NCI-H774 (cell line): ENCODE measurements at regions not wholly inside any gene's neighbourhood (a gene's known extent, or its start where the extent isn't known, plus 50 kb on each side); places are given as distances from the start of the nearest gene placed in this dataset.

Experiments
- DNase-seq: peaks from one replicate; lab custom pipeline; 2025; lab: John Stamatoyannopoulos, UW

DNA sequence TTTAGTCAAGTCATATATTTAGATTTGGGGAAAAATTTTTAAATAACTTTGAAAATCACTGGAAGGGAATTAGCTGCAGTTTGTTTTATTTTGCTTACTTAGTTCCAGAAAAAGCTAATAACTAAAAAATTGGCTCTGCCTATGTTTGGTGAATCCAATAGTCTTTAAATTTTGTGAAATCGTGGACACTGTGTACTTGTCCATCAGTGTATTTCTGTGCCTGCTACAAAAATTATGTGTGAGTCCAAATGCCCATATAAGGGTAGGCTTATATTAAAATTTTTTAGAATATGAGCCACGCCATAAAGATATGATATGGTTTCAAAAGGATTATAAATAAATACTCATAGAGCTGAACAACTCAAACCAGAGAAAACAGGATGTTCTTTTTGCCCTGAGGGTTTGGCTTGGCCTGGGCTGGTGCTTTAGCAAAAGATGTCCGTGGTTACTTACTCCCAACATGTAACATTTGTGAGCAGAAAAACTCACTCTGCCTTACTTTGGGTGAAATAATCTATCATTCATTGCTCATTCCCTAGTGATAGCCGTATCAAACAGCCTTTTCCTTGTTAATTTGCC is 133.2 kb upstream of the PRLR start:
- DNase-seq: no peak

GRCh38 chr5:35362772-35363171 is 132.5 kb upstream of the PRLR start:
- no peak for DNase-seq

DNA sequence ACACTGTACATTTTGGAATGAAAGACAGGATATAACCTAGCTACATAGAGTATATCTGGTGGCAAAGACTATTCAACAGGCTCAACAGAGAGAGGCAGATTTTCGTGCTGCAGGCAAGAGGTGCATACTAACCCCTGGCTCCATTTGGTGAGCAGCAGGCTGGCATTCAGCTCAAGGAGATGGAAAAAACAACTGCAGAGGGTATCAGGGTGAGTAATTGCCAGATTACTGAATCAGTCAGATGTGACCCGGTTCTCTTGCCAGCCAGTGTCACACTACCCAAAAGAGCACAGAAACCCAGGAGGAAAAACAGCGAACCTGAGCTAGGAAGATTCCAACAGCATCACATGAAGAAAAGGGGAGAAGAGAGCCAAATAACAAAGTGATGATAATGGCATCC is 130.4 kb upstream of the PRLR start:
- DNase-seq: no peak

DNA sequence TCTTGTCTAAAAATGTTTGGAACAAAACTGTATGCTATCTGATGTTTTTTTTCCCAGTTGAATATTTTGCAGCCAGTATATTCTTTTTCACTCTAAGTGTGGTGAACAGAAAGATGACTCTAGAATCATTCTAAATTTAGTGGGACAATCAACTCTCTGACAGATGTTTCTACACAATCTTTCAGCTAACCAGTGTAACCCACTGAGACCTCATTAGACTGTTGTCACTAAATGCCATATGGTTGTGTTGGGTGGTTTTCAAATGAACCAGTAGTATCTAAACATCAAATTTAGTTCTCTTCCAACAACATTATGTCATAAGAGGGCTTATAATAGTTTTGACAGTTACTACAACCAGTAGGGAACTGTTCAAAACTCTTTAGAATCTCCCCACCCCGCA is 129.6 kb upstream of the PRLR start:
- no peak for DNase-seq

- no peak for DNase-seq
Measured at GRCh38 chr5:35357973-35358372, 127.7 kb upstream of the PRLR start.

DNA sequence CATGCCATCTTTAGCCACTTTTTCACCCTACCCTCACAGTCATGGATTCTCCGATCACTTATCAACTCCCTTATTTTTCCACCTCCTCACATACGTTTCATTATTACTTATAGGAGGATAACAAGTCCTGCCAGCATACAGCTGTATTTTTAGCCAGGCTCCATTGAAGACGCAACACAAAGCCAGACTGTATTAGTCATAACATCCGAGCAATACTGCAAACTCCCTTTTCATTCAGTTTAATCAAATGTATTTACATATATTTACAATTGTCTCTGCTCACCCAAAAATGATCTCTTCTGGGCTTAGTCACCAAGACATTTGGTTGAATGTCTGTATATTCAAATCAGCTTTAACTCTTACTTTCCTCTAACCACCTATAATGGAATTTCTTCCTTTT is 126.4 kb upstream of the PRLR start:
- DNase-seq: no peak

DNA sequence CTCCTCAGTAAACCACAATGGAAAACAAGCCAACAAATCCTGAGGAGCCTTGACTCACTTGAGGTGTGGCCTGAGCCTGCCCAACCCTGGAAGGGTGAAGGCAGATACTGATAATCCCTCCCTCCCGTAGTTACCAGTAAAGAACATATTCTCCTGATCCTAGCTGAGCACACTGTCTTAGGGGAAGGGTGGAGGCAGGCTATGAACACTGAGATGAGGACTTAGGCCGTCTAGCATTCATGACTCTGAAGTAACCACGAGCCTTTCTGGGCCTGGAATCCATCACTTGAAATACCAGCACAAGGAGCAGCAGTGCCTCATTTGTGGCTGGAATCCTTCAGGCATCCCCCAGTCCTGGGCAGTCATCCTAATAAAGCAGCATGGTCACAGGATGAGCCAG is 124.5 kb upstream of the PRLR start:
- DNase-seq: no peak

DNA sequence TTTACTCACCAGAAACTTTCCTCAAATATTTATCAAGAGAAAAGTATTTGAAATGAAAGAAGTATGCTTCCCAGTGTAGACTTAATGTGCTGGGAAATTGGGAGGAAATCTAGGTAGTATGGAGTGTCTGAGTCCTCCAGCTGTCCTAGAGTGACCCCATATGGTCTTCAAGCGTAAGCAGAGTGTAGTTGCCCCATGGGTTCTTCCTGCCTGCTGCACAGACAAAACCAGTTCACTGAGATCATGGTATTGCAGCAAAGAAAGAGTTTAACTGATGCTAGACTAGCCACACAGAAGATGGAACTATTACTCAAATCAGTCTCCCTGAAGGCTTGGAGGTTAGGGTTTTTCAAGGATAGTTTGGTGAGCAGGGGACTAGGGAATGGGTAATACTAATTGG is 114.9 kb upstream of the PRLR start:
- no peak for DNase-seq

GRCh38 chr5:35342664-35343063 is 112.4 kb upstream of the PRLR start:
- no peak for DNase-seq

- DNase-seq: no peak
Measured at GRCh38 chr5:35341189-35341588, 110.9 kb upstream of the PRLR start.

DNA sequence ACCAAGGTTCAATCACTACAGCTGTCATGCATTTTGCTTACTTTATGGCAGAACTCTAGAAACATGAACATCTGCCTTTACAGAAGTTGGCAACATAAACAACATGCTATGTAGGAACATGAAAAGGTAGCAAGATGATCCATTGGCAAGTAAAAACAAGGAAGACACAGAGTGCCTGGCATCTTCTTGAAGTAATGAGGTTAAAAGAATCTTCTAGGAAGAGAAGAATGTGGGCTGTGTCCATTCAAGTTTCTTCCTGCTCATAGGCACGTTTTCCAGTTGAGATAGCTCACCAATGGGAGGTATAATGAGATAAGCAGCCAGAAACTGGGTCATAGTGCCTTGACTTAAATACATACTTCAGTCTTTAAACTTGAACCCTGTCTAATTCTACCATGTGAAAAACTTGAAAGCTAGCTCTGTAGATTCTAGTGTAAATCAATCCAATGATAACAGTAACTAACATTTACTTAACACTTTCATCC is 109.4 kb upstream of the PRLR start:
- DNase-seq: no peak

DNA sequence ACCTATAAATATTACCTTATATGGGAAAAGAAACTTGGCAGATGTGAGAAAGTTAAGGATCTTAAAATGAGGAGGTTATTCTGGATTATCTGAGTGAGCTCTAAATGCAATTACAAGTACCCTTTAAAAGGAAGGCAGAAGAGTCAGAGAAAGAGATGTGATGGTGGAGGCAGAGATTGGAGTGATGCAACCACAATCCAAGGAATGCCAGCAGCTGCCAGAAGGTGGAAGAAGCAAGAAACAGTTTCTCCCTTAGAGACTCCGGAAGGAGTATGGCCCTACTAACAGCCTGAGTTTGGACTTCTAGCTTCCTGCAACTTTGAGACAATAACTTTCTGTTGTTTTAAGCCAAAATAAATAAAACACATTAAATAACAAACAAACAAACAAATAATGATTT is 108.7 kb upstream of the PRLR start:
- DNase-seq: no peak

DNA sequence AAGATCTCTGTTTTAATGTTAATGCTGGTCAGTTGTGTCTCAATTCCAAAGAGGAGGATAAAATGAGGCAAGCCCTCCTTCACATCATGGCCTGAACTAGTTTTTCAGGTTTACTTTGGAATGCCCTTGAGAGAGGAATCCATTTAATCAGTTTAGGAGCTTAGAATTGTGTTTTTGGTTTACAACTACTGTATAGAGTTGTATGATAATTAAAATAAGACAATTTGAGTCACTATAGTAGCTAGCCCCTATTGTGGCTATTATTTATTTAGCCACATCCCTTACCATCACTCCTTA is 107.8 kb upstream of the PRLR start:
- DNase-seq: no peak

DNA sequence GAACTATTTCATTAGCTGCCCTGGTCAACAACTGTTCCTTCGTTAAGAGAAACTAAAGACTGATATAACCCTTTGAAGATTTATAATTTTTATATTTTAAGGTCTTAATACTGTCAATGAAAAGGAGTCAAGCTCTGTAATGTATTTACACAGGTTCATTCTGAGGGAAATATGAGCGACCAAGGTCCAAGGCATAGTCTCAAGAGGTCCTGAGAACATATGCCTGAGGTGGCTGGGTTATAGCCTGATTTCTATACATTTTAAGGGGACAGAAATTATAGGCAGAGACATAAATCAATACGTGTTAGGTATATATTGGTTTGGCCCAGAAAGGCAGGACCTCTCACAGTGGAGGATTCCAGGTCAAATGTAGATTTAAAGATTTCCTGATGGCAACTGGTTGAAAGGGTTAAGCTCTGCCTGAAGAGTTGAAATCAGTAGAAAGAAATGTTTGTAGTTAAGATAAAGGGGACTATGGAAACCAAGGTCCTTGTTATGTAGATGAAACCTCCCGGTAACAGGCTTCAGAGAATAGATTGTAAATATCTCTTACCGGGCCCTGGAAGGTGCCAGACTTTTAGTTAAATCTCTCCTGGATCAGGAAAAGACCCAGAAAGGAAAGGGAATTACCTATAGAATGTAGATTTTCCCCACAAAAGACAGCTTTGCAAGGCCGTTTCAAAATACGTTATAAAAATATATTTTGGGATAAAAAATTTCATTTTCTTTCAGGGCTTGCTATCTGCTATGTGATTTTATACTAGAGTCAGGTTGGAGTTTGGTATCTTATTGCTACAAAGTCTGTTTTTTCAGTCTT is 107.3 kb upstream of the PRLR start:
- DNase-seq: no peak

- DNase-seq: no peak
Measured at GRCh38 chr5:35336230-35336629, 105.9 kb upstream of the PRLR start.

DNA sequence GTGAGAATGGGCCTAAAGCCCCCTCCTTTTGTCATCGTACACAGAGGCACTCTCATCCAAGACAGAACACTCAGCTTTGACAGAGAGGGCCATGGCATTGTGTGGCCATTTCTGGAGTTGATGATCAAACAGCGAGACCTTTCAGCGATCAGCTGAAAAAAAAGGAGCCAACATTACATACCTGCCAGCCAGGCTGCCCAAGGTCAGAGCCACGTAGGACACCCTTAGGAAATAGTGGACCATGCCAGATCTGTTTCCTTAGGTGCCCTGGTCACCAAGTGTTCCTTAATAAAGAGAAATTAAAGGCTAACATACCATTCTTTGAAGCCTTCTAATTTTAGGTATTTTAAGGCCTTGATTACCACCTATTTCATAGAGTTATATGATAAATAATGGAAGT is 105.5 kb upstream of the PRLR start:
- DNase-seq: no peak

DNA sequence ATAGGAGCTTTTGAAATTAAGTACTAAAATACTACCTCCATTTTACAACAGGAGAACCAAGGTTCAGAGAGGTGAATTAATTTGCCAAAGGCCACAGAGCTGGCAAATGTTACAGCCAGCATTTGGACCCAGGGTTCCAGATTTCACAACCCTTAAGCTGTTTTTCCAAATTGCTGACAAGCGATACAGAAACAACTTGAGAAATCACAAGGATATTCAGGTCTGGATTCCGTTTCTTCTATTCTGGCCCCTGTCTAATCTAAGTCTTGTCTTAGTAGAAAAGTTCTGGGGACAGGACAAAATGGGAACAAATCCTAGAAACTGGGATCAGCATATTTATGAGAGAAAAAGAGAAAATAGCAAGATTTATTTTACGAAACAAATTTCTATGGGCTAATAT is 103.1 kb upstream of the PRLR start:
- DNase-seq: no peak

GRCh38 chr5:35331956-35332950 is 102.0 kb upstream of the PRLR start:
- DNase-seq: no peak

DNA sequence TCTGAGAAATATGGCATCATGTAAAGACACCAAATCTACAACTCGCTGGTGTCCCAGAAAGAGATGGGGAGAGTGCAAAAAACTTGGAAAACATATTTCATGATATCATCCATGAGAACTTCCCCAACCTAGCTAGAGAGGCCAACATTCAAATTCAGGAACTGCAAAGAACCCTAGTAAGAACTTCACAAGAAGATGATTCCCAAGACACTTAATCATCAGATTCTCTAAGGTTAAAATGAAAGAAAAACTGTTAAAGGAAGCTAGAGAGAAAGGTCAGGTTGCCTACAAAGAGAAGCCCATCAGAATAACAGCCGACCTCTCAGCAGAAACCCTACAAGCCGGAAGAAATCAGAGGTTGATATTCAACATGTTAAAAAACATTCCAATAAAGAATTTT is 95.5 kb upstream of the PRLR start:
- no peak for DNase-seq

- DNase-seq: no peak
Measured at GRCh38 chr5:35324679-35325078, 94.4 kb upstream of the PRLR start.

- no peak for DNase-seq
Measured at GRCh38 chr5:35324201-35324600, 93.9 kb upstream of the PRLR start.

DNA sequence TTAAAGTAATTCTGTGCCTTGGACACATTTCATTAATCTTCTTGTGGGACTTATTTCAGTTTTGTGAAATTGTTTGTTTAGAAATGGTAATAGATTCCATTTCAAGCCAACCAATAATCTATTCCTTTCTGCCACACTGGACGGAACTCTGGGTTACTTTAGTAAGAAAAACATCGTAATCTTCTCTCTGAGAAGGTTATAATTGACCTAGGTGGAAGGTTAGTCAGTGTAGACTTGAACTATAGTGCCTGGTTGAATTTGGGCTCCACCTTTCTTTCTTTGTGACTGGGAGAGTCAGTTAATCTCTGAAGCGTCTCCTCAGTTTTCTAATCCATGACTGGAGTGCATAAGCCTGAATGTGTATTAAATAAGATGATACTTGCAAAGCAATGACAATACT is 89.7 kb upstream of the PRLR start:
- no peak for DNase-seq
